ENCODE measurements at regions not wholly inside any gene's neighbourhood (a gene's known extent, or its start where the extent isn't known, plus 50 kb on each side); places are given as distances from the start of the nearest gene placed in this dataset.
"Not testable (repeated sequence)": the region's sequence is repeated elsewhere in the genome, so short reads cannot be mapped to it uniquely, and the experiment has no call there.

GRCh38 chr10:64023926-64024470 is 502.8 kb downstream of the REEP3 start:
- no peak for DNase-seq (ENCODE audit: low spot score)

GRCh38 chr10:64033711-64034110 is 512.5 kb downstream of the REEP3 start:
- DNase-seq (ENCODE audit: low spot score) = no peak

- DNase-seq (ENCODE audit: low spot score) = peak; percentile 68
Observed at GRCh38 chr10:64036321-64036930, 515.2 kb downstream of the REEP3 start.

- DNase-seq (ENCODE audit: low spot score) = peak; percentile 35
Observed at GRCh38 chr10:64037071-64037661, 516.0 kb downstream of the REEP3 start.

GRCh38 chr10:64038107-64038506 is 516.9 kb downstream of the REEP3 start:
- DNase-seq (ENCODE audit: low spot score) = no peak

GRCh38 chr10:64039198-64039597 is 518.0 kb downstream of the REEP3 start:
- no peak for DNase-seq (ENCODE audit: low spot score)

- DNase-seq (ENCODE audit: low spot score) = no peak
Observed at GRCh38 chr10:64040781-64041180, 519.6 kb downstream of the REEP3 start.

GRCh38 chr10:64041185-64041988 is 520.2 kb downstream of the REEP3 start:
- peak; percentile 78 for DNase-seq (ENCODE audit: low spot score)

GRCh38 chr10:64041989-64042490 is 520.8 kb downstream of the REEP3 start:
- DNase-seq (ENCODE audit: low spot score) = no peak

- no peak for DNase-seq (ENCODE audit: low spot score)
Observed at GRCh38 chr10:64044098-64044497, 522.9 kb downstream of the REEP3 start.

GRCh38 chr10:64044957-64045632 is 523.9 kb downstream of the REEP3 start:
- not testable (repeated sequence) for DNase-seq (ENCODE audit: low spot score)

GRCh38 chr10:64054392-64054791 is 533.2 kb downstream of the REEP3 start:
- DNase-seq (ENCODE audit: low spot score) = no peak

- DNase-seq (ENCODE audit: low spot score) = no peak
Observed at GRCh38 chr10:64059884-64060283, 538.7 kb downstream of the REEP3 start.

- no peak for DNase-seq (ENCODE audit: low spot score)
Observed at GRCh38 chr10:64060389-64060788, 539.2 kb downstream of the REEP3 start.

- DNase-seq (ENCODE audit: low spot score) = no peak
Observed at GRCh38 chr10:64062793-64063192, 541.6 kb downstream of the REEP3 start.

- peak; percentile 15 for DNase-seq (ENCODE audit: low spot score)
Observed at GRCh38 chr10:64067009-64067606, 545.9 kb downstream of the REEP3 start.

GRCh38 chr10:64067859-64068258 is 546.7 kb downstream of the REEP3 start:
- DNase-seq (ENCODE audit: low spot score) = no peak

GRCh38 chr10:64070241-64070640 is 549.0 kb downstream of the REEP3 start:
- no peak for DNase-seq (ENCODE audit: low spot score)

- no peak for DNase-seq (ENCODE audit: low spot score)
Observed at GRCh38 chr10:64071218-64071617, 550.0 kb downstream of the REEP3 start.

- DNase-seq (ENCODE audit: low spot score) = no peak
Observed at GRCh38 chr10:64075604-64076003, 554.4 kb downstream of the REEP3 start.

- DNase-seq (ENCODE audit: low spot score) = no peak
Observed at GRCh38 chr10:64076322-64076940, 555.2 kb downstream of the REEP3 start.

Measured in Ammon's horn (tissue), 1 donor.